GM23338 (cell line): ENCODE measurements at regions not wholly inside any gene's neighbourhood (a gene's known extent, or its start where the extent isn't known, plus 50 kb on each side); places are given as distances from the start of the nearest gene placed in this dataset.

ENCODE experiments used
- CREB1 ChIP-seq: fragments of 250-450 bp; sonication (Bioruptor Pico); IDR thresholded peaks from 2 replicates; pipeline ENCODE4 v1.5.0; 2020; ENCODE audit warnings: low read depth, mild to moderate bottlenecking, moderate library complexity
- CTCF ChIP-seq, 2 experiments: fragments of 200-600 bp in 1 of 2; sonication (generic) in 1 of 2; conservative IDR thresholded peaks; 2 replicates each; pipeline versions ENCODE4 v1.5.1 to v1.6.1; 2016 to 2017; ENCODE audit warnings: antibody characterized with exemption in 2 of 2, low read depth in 2 of 2, mild to moderate bottlenecking in 2 of 2, moderate library complexity in 1 of 2
- POLR2AphosphoS5 ChIP-seq: IDR thresholded peaks from 2 replicates; pipeline ENCODE4 v1.6.1; 2016; ENCODE audit warnings: antibody characterized with exemption, low read depth
- STAT1 ChIP-seq: IDR thresholded peaks from one replicate; pipeline ENCODE4 v1.6.1; 2016; ENCODE audit warnings: antibody characterized with exemption; ENCODE audit not compliant: unreplicated experiment
- ZNF114 ChIP-seq: fragments of 250-450 bp; sonication (Bioruptor Pico); IDR thresholded peaks from 2 replicates; pipeline ENCODE4 v1.5.0; 2020; ENCODE audit warnings: mild to moderate bottlenecking, moderate library complexity
- ZNF462 ChIP-seq: fragments of 250-450 bp; sonication (Bioruptor Pico); IDR thresholded peaks from 2 replicates; pipeline ENCODE4 v1.5.0; 2020; ENCODE audit warnings: mild to moderate bottlenecking, moderate library complexity
- TF ChIP-seq, protein P1 (sequence below): IDR thresholded peaks from one replicate; pipeline ENCODE4 v1.6.1; 2018; ENCODE audit warnings: antibody characterized with exemption; ENCODE audit not compliant: unreplicated experiment

GRCh38 chr4:142983589-142983988 lies 137.5 kb upstream of the INPP4B start (continued):
- TF ChIP-seq ZNF462 (CRISPR knock-in tag) (no peak), CREB1 (CRISPR knock-in tag) (no peak), CTCF (conservative IDR thresholded peaks at IDR 0.05; ENCODE audit: low read depth in 2 of 2) (no peak), STAT1 (no peak), ZNF114 (CRISPR knock-in tag) (no peak), POLR2AphosphoS5 (no peak)
- TF ChIP-seq, protein P1, sequence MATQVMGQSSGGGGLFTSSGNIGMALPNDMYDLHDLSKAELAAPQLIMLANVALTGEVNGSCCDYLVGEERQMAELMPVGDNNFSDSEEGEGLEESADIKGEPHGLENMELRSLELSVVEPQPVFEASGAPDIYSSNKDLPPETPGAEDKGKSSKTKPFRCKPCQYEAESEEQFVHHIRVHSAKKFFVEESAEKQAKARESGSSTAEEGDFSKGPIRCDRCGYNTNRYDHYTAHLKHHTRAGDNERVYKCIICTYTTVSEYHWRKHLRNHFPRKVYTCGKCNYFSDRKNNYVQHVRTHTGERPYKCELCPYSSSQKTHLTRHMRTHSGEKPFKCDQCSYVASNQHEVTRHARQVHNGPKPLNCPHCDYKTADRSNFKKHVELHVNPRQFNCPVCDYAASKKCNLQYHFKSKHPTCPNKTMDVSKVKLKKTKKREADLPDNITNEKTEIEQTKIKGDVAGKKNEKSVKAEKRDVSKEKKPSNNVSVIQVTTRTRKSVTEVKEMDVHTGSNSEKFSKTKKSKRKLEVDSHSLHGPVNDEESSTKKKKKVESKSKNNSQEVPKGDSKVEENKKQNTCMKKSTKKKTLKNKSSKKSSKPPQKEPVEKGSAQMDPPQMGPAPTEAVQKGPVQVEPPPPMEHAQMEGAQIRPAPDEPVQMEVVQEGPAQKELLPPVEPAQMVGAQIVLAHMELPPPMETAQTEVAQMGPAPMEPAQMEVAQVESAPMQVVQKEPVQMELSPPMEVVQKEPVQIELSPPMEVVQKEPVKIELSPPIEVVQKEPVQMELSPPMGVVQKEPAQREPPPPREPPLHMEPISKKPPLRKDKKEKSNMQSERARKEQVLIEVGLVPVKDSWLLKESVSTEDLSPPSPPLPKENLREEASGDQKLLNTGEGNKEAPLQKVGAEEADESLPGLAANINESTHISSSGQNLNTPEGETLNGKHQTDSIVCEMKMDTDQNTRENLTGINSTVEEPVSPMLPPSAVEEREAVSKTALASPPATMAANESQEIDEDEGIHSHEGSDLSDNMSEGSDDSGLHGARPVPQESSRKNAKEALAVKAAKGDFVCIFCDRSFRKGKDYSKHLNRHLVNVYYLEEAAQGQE: no peak
